Breast epithelium (tissue), 4 donors: ENCODE measurements at regions not wholly inside any gene's neighbourhood (a gene's known extent, or its start where the extent isn't known, plus 50 kb on each side); places are given as distances from the start of the nearest gene placed in this dataset.

Source experiments
- DNase-seq, 2 donors: peaks; one replicate each; pipeline ENCODE4 v3.0.0-alpha.2; 2019; ENCODE audit warnings: low spot score in 2 of 2
- H3K27ac ChIP-seq, 2 donors: fragments of 200-600 bp; sonication (generic) in 1 of 2; one replicate each; pipeline ENCODE4 v1.5.1; 2016 to 2019; ENCODE audit warnings: mild to moderate bottlenecking in 1 of 2
- H3K27me3 ChIP-seq, 2 donors: fragments of 200-600 bp; sonication (generic) in 1 of 2; one replicate each; pipeline versions ENCODE4 v1.5.1 to v1.6.0; 2017 to 2019; ENCODE audit warnings: control low read depth in 1 of 2, mild to moderate bottlenecking in 1 of 2
- H3K36me3 ChIP-seq: fragments of 200-600 bp; one replicate; pipeline ENCODE4 v1.5.1; 2019
- H3K4me1 ChIP-seq, 2 donors: fragments of 200-600 bp; sonication (generic); one replicate each; pipeline ENCODE4 v1.5.1; 2016 to 2019; ENCODE audit warnings: control low read depth in 1 of 2
- H3K4me3 ChIP-seq, 3 donors: fragments of 200-600 bp; sonication (generic); 1 replicate in 2 of 3; 2 replicates in 1 of 3; pipeline ENCODE4 v1.5.1; 2016 to 2019; ENCODE audit warnings: mild to moderate bottlenecking in 3 of 3, moderate library complexity in 2 of 3
- H3K9me3 ChIP-seq, 2 donors: fragments of 200-600 bp; sonication (generic) in 1 of 2; one replicate each; pipeline ENCODE4 v1.5.1; 2016 to 2019; ENCODE audit warnings: control low read depth in 1 of 2
- CTCF ChIP-seq, 3 donors: fragments of 450-650 bp; IDR thresholded peaks; one replicate each; pipeline ENCODE4 v1.5.1; 2016 to 2017; ENCODE audit warnings: antibody characterized with exemption in 3 of 3, mild to moderate bottlenecking in 3 of 3, moderate library complexity in 3 of 3
- POLR2A ChIP-seq: fragments of 450-650 bp; IDR thresholded peaks from one replicate; pipeline ENCODE4 v1.6.1; 2016; ENCODE audit warnings: antibody characterized with exemption, mild to moderate bottlenecking, moderate library complexity
- POLR2AphosphoS5 ChIP-seq, 3 donors: sonication (generic); formaldehyde crosslinking; IDR thresholded peaks; one replicate each; pipeline ENCODE4 v1.6.1; 2017; ENCODE audit warnings: antibody characterized with exemption in 3 of 3
- intact Hi-C: fragments of 100-400 bp; cut with DNase I; formaldehyde crosslinking; loops from one replicate; pipeline ENCODE4 v1.15.1; 2023; ENCODE audit warnings: low total_unique reads

GRCh38 chr11:82676483-82677094 lies 57.1 kb downstream of the FAM181B start:
- Histone ChIP-seq H3K27ac (no peak overlapping the region), H3K9me3 (peaks cover 2 to 3% of the 10 kb centered on the region in 2 donors), H3K4me1 (no peaks in the 10 kb centered on the region), H3K4me3 (no peak overlapping the region), H3K36me3 (no peaks in the 10 kb centered on the region), H3K27me3 (no peaks in the 10 kb centered on the region)
- DNase-seq: no peak
- TF ChIP-seq CTCF (IDR thresholded peaks at IDR 0.05): no peak
- no peak for TF ChIP-seq POLR2AphosphoS5 (IDR thresholded peaks at IDR 0.05)
- no peak for TF ChIP-seq POLR2A
- intact Hi-C loops: no loop called here

GRCh38 chr11:82675838-82676237 lies 57.8 kb downstream of the FAM181B start:
- no peak for DNase-seq
- Histone ChIP-seq H3K27me3 (no peaks in the 10 kb centered on the region), H3K4me1 (no peaks in the 10 kb centered on the region), H3K36me3 (no peaks in the 10 kb centered on the region), H3K27ac (no peak overlapping the region), H3K4me3 (no peak overlapping the region), H3K9me3 (no peaks in the 10 kb centered on the region)
- intact Hi-C loops: no loop called here
- TF ChIP-seq POLR2AphosphoS5 (IDR thresholded peaks at IDR 0.05) (no peak), POLR2A (no peak), CTCF (IDR thresholded peaks at IDR 0.05) (no peak)

- intact Hi-C loops: no loop called here
- no peak overlapping the region for H3K4me3 ChIP-seq
- no peak for DNase-seq
- no peaks in the 10 kb centered on the region for H3K36me3 ChIP-seq
- H3K4me1 ChIP-seq: no peaks in the 10 kb centered on the region
- H3K27me3 ChIP-seq: no peaks in the 10 kb centered on the region
- H3K27ac ChIP-seq: no peak overlapping the region
- H3K9me3 ChIP-seq: no peaks in the 10 kb centered on the region
- TF ChIP-seq CTCF (IDR thresholded peaks at IDR 0.05): no peak
- TF ChIP-seq POLR2AphosphoS5 (IDR thresholded peaks at IDR 0.05): no peak
- TF ChIP-seq POLR2A: no peak
Measured at GRCh38 chr11:82673631-82674030, 60.0 kb downstream of the FAM181B start.

GRCh38 chr11:82671451-82671850 lies 62.2 kb downstream of the FAM181B start:
- H3K36me3 ChIP-seq: no peaks in the 10 kb centered on the region
- H3K27me3 ChIP-seq: no peaks in the 10 kb centered on the region
- H3K9me3 ChIP-seq: no peaks in the 10 kb centered on the region
- no peak overlapping the region for H3K27ac ChIP-seq
- no peak overlapping the region for H3K4me3 ChIP-seq
- intact Hi-C loops: no loop called here
- TF ChIP-seq CTCF (IDR thresholded peaks at IDR 0.05) (no peak), POLR2AphosphoS5 (IDR thresholded peaks at IDR 0.05) (no peak), POLR2A (no peak)
- no peaks in the 10 kb centered on the region for H3K4me1 ChIP-seq
- no peak for DNase-seq

DNA sequence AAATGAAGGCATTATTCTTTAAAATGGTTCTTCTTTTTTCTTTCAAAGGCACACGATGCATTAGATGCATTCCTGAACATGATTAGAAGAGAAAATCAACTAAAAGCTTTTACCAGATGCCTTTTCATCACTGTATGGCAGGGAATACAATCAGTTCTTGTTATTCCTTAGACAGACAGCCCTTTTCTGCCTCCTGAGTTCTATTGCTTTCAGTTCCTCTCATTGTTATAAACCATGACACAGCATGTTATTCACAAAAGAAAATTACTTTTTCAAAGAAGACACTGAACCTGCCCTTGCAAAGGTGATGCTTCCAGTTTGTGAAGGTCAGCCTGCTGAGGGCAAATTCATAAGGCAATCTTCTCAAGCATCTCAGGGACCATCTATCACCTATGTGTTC lies 70.1 kb downstream of the FAM181B start:
- intact Hi-C loops: no loop called here
- DNase-seq: no peak
- Histone ChIP-seq H3K9me3 (no peaks in the 10 kb centered on the region), H3K36me3 (no peaks in the 10 kb centered on the region), H3K4me3 (no peak overlapping the region), H3K4me1 (no peaks in the 10 kb centered on the region), H3K27me3 (no peaks in the 10 kb centered on the region), H3K27ac (no peak overlapping the region)
- TF ChIP-seq POLR2A: no peak
- TF ChIP-seq CTCF (IDR thresholded peaks at IDR 0.05): no peak
- no peak for TF ChIP-seq POLR2AphosphoS5 (IDR thresholded peaks at IDR 0.05)
